ENCODE measurements at regions not wholly inside any gene's neighbourhood (a gene's known extent, or its start where the extent isn't known, plus 50 kb on each side); places are given as distances from the start of the nearest gene placed in this dataset.

DNA sequence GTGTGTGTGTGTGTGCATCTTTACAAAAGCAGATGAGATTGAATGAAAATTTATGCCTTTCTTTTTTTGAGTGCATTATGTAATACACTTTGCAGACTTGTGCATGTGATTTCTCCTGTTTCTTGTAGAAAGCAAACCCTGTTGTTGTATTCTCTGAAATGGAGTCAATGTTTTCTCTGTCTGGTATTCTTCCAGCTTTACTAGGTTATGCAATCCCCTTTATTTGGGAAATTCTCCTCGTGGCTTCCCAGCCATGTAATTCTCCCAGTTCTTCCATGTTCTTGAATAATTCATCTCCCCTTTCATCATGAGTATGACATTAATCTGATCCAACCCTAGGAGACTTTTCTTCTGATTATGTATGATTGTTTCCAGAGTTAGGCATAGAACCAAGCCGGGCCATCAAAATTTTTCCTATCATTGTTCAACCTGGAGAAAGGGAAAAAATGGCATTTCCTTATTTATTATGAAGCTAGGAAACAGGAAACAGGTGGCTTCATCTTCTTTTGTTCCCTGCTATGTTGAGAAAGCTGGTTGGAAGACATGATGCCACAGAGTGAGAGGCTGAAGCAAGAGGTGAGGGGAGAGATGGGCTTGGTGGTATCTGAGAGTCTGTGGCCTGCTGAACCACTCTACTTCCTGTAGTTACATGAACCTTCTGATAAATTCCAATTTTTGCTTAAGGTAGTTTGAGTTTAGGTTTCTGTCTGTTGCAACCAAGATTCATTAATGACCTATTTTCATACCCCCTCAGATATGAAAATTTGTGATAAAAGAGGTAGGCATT lies 68.8 kb downstream of the PRL start:
- TF ChIP-seq, protein P1, sequence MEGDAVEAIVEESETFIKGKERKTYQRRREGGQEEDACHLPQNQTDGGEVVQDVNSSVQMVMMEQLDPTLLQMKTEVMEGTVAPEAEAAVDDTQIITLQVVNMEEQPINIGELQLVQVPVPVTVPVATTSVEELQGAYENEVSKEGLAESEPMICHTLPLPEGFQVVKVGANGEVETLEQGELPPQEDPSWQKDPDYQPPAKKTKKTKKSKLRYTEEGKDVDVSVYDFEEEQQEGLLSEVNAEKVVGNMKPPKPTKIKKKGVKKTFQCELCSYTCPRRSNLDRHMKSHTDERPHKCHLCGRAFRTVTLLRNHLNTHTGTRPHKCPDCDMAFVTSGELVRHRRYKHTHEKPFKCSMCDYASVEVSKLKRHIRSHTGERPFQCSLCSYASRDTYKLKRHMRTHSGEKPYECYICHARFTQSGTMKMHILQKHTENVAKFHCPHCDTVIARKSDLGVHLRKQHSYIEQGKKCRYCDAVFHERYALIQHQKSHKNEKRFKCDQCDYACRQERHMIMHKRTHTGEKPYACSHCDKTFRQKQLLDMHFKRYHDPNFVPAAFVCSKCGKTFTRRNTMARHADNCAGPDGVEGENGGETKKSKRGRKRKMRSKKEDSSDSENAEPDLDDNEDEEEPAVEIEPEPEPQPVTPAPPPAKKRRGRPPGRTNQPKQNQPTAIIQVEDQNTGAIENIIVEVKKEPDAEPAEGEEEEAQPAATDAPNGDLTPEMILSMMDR (IDR thresholded peaks at IDR 0.05), result no peak
- TF ChIP-seq POLR2A (IDR thresholded peaks at IDR 0.05), result no peak

Measured in heart left ventricle (tissue), 13 donors.